Keratinocyte (primary cell): ENCODE measurements at regions not wholly inside any gene's neighbourhood (a gene's known extent, or its start where the extent isn't known, plus 50 kb on each side); places are given as distances from the start of the nearest gene placed in this dataset.

Source experiments
- DNase-seq: peaks from one replicate; pipeline ENCODE4 v3.0.0-alpha.2; 2011; ENCODE audit warnings: low read depth, missing footprints, low spot score
- FAIRE-seq: peaks from 2 replicates; lab custom pipeline; 2011; peaks lifted over from hg19 to GRCh38; lab: Jason Lieb, UNC
- H2AFZ ChIP-seq: 2 replicates; pipeline ENCODE4 v1.6.0; 2012; ENCODE audit warnings: low read length, control low read depth, inconsistent platforms; ENCODE audit not compliant: control insufficient read depth
- H3K27ac ChIP-seq: 2 replicates; pipeline ENCODE4 v1.5.1; 2011; ENCODE audit warnings: low read length; ENCODE audit not compliant: control insufficient read depth, insufficient read depth
- H3K27me3 ChIP-seq: 3 replicates; pipeline ENCODE4 v1.6.0; 2011; ENCODE audit warnings: low read length; ENCODE audit not compliant: control insufficient read depth, insufficient read depth; ENCODE audit errors: extremely low read depth
- H3K36me3 ChIP-seq, 2 experiments: 2 replicates in 1 of 2; 3 replicates in 1 of 2; pipeline ENCODE4 v1.5.1; 2011; ENCODE audit warnings: low read length in 2 of 2, mild to moderate bottlenecking in 1 of 2; ENCODE audit not compliant: control insufficient read depth in 2 of 2, insufficient read depth in 2 of 2; ENCODE audit errors: extremely low read depth in 1 of 2
- H3K4me1 ChIP-seq: 3 replicates; pipeline ENCODE4 v1.5.1; 2011; ENCODE audit warnings: low read length; ENCODE audit not compliant: control insufficient read depth, insufficient read depth; ENCODE audit errors: extremely low read depth
- H3K4me2 ChIP-seq: 3 replicates; pipeline ENCODE4 v1.6.0; 2011; ENCODE audit warnings: low read depth, low read length; ENCODE audit not compliant: control insufficient read depth, insufficient read depth; ENCODE audit errors: extremely low read depth
- H3K4me3 ChIP-seq, 3 experiments: fragments of 200-600 bp in 1 of 3; sonication (generic) in 1 of 3; 2 replicates in 2 of 3; 3 replicates in 1 of 3; pipeline ENCODE4 v1.5.1; 2011 to 2016; ENCODE audit warnings: low read length in 3 of 3, mild to moderate bottlenecking in 3 of 3, control low read depth in 2 of 3, inconsistent platforms in 1 of 3, low read depth in 1 of 3, mixed read lengths in 1 of 3, mixed run types in 1 of 3, moderate library complexity in 1 of 3; ENCODE audit not compliant: control insufficient read depth in 2 of 3, insufficient read depth in 2 of 3; ENCODE audit errors: extremely low read depth in 1 of 3
- H3K79me2 ChIP-seq: 2 replicates; pipeline ENCODE4 v1.6.0; 2012; ENCODE audit warnings: low read length; ENCODE audit not compliant: control insufficient read depth, insufficient read depth
- H3K9ac ChIP-seq: 3 replicates; pipeline ENCODE4 v1.6.0; 2011; ENCODE audit warnings: low read length; ENCODE audit not compliant: control insufficient read depth, insufficient read depth; ENCODE audit errors: extremely low read depth
- H3K9me1 ChIP-seq: 3 replicates; pipeline ENCODE4 v1.6.0; 2011; ENCODE audit warnings: low read length; ENCODE audit not compliant: control insufficient read depth, insufficient read depth; ENCODE audit errors: extremely low read depth
- H3K9me3 ChIP-seq: 2 replicates; pipeline ENCODE4 v1.5.1; 2012; ENCODE audit warnings: low read depth, low read length; ENCODE audit not compliant: control insufficient read depth
- H4K20me1 ChIP-seq: 3 replicates; pipeline ENCODE4 v1.6.0; 2011; ENCODE audit warnings: low read length; ENCODE audit not compliant: control insufficient read depth, insufficient read depth; ENCODE audit errors: extremely low read depth
- CTCF ChIP-seq, 3 experiments: IDR thresholded peaks in 1 of 3; conservative IDR thresholded peaks in 1 of 3; optimal IDR thresholded peaks in 1 of 3; 2 replicates in 2 of 3; 3 replicates in 1 of 3; pipeline versions ENCODE3 to v1.5.1; 2011; ENCODE audit warnings: low read length in 3 of 3, mild to moderate bottlenecking in 3 of 3, moderate library complexity in 2 of 3, control low read depth in 1 of 3, inconsistent platforms in 1 of 3; ENCODE audit not compliant: insufficient read depth in 2 of 3; ENCODE audit errors: extremely low read depth in 1 of 3
- EZH2 ChIP-seq: IDR thresholded peaks from one replicate; pipeline ENCODE4 v1.6.1; 2012; ENCODE audit warnings: inconsistent platforms, mild to moderate bottlenecking, low read length, moderate library complexity
- dilution Hi-C: fragments of 300-500 bp; cut with MboI; formaldehyde crosslinking; loops from one replicate; pipeline ENCODE4 v1.7.0; 2020; ENCODE audit warnings: low sequenced_read_pairs; ENCODE audit not compliant: extremely low pct_ligation_motif_present

GRCh38 chr10:23725548-23725947, 286.7 kb downstream of the OTUD1 start:
- H3K4me3 ChIP-seq = no peak overlapping the region
- no peak overlapping the region for H2AFZ ChIP-seq
- no peak overlapping the region for H3K9ac ChIP-seq
- FAIRE-seq (no peak), DNase-seq (no peak)
- H3K9me1 ChIP-seq = no peaks in the 10 kb centered on the region
- no peaks in the 10 kb centered on the region for H3K36me3 ChIP-seq
- no peaks in the 10 kb centered on the region for H4K20me1 ChIP-seq
- H3K27me3 ChIP-seq = no peaks in the 10 kb centered on the region
- H3K9me3 ChIP-seq = no peaks in the 10 kb centered on the region
- H3K79me2 ChIP-seq = no peaks in the 10 kb centered on the region
- H3K27ac ChIP-seq = no peak overlapping the region
- TF ChIP-seq EZH2 (no peak), CTCF (optimal IDR thresholded peaks at IDR 0.05 in 1 of 3, IDR thresholded peaks at IDR 0.05 in 1 of 3, conservative IDR thresholded peaks at IDR 0.05 in 1 of 3; ENCODE audit: extremely low read depth in 1 of 3, insufficient read depth in 2 of 3, low read length in 3 of 3) (no peak)
- dilution Hi-C loops = no loop called here
- no peaks in the 10 kb centered on the region for H3K4me1 ChIP-seq
- no peak overlapping the region for H3K4me2 ChIP-seq

GRCh38 chr10:23742368-23742767, 303.5 kb downstream of the OTUD1 start:
- Histone ChIP-seq H3K79me2 (no peaks in the 10 kb centered on the region), H3K9me1 (no peaks in the 10 kb centered on the region), H2AFZ (no peak overlapping the region), H3K4me2 (no peak overlapping the region), H4K20me1 (no peaks in the 10 kb centered on the region), H3K36me3 (no peaks in the 10 kb centered on the region), H3K9me3 (no peaks in the 10 kb centered on the region), H3K27me3 (no peaks in the 10 kb centered on the region), H3K4me3 (no peak overlapping the region), H3K9ac (no peak overlapping the region), H3K4me1 (no peaks in the 10 kb centered on the region), H3K27ac (no peak overlapping the region)
- FAIRE-seq (no peak), DNase-seq (no peak)
- TF ChIP-seq EZH2 = no peak
- dilution Hi-C loops = no loop called here

- Histone ChIP-seq H3K9ac (no peak overlapping the region), H3K4me1 (no peaks in the 10 kb centered on the region), H3K9me3 (no peaks in the 10 kb centered on the region), H3K27me3 (no peaks in the 10 kb centered on the region), H3K4me2 (no peak overlapping the region), H2AFZ (no peak overlapping the region), H3K36me3 (no peaks in the 10 kb centered on the region), H3K27ac (no peak overlapping the region), H4K20me1 (no peaks in the 10 kb centered on the region), H3K9me1 (no peaks in the 10 kb centered on the region), H3K79me2 (no peaks in the 10 kb centered on the region), H3K4me3 (no peak overlapping the region)
- FAIRE-seq (no peak), DNase-seq (no peak)
- no peak for TF ChIP-seq EZH2
- TF ChIP-seq CTCF (optimal IDR thresholded peaks at IDR 0.05 in 1 of 3, IDR thresholded peaks at IDR 0.05 in 1 of 3, conservative IDR thresholded peaks at IDR 0.05 in 1 of 3; ENCODE audit: extremely low read depth in 1 of 3, insufficient read depth in 2 of 3, low read length in 3 of 3) = no peak
- dilution Hi-C loops = no loop called here
These were observed 303.9 kb downstream of the OTUD1 start for GRCh38 chr10:23742807-23743206.
